GM10847 (cell line): ENCODE measurements at regions not wholly inside any gene's neighbourhood (a gene's known extent, or its start where the extent isn't known, plus 50 kb on each side); places are given as distances from the start of the nearest gene placed in this dataset.

Experiments
- POLR2A ChIP-seq: IDR thresholded peaks from 2 replicates; pipeline ENCODE4 v1.6.1; 2011; ENCODE audit not compliant: insufficient read length; ENCODE audit errors: extremely low read depth

- TF ChIP-seq POLR2A: no peak
Measured at GRCh38 chr4:118410138-118410537, 57.3 kb upstream of the PRSS12 start.

DNA sequence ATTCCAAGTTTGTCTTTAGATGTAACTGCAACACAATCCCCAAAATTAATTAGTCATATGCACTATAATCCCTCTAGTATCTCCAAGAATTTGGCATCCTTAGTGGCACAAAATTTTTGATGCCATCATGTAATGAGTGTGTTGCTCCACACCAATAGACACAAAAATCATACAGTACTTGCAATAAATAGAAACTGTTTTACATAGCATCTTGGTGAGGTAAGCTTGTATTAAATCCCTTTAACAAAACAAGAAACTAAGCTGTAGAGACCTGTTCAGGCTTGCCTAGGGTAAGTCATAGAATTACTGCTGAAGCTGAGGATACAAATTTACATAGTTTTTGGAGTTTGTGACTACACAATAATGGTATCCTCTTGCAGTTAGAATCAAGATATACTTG, 64.5 kb upstream of the PRSS12 start:
- TF ChIP-seq POLR2A: no peak

- TF ChIP-seq POLR2A: no peak
Measured at GRCh38 chr4:118557298-118557851, 127.8 kb upstream of the METTL14 start.

DNA sequence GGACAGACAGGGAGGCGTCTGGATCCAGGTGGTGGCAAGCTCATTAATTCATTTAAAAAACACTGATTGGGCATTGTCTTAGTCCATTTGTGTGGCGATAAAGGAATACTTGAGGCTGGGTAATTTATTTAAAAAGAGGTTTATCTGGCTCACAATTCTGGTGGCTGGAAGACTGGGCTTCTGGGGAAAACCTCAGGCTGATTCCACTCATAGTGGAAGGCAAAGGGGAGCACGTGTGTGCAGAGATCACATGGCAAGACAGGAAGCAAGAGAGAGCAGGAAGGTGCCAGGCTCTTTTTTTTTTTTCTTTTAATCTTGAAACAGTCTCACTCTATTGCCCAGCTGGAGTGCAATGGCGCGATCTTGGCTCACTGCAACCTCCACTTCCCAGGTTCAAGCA, 100.2 kb upstream of the METTL14 start:
- TF ChIP-seq POLR2A: no peak

- TF ChIP-seq POLR2A: no peak
Measured at GRCh38 chr4:118586357-118586790, 98.8 kb upstream of the METTL14 start.

DNA sequence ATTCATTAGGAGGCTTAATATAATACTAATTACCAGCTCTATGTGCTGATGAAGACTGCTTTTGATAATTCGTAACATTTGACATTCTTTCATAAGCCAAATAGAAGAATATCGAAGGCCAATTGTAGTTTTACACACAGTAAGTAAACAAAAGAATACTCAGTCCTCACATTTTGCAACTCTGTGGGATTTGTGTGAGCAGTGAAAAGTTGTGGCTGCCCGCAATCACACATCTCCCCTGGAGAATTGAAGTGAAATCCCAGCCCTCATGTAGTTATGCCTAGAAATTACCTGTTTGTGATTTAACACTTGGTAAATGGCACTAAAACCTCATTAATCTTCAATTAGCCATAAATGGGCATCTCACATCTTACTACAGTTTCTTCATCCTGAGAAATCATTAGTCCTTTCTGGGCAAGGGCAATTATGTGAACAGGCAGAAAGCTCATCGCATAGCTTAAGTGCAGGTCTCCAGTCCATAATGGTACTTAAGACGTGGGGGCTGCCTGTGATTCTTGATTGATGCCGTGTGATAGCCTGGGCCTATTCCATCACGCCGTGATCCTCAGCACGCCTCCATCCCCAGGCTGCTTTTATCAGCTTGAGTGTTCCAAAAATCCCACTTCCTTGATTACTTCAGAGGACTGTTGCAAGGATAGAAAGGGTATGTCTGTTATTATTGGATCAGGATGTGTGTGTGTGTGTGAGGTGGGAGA, 97.9 kb upstream of the METTL14 start:
- TF ChIP-seq POLR2A: no peak

DNA sequence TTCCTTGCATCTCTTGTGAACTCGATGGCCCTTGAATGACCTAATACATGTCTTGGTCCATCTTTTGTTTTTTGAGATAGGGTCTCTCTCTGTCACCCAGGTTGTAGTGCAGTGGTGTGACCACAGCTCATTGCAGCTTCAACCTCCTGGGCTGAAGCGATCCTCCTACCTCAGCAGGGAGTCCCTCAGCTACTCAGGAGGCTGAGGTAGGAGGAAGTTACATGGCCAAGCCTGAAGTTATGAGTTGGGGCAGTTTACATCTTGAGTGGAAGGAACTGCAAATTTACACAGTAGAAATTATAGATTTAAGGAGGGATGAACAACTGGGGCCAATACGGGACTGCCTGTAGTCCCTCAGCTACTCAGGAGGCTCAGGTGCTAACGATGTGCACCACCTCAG, 97.2 kb upstream of the METTL14 start:
- no peak for TF ChIP-seq POLR2A

GRCh38 chr4:118589471-118590055, 95.6 kb upstream of the METTL14 start:
- no peak for TF ChIP-seq POLR2A

- peak; percentile 42 for TF ChIP-seq POLR2A
Measured at GRCh38 chr4:118591339-118592046, 93.7 kb upstream of the METTL14 start.
